ENCODE measurements at regions not wholly inside any gene's neighbourhood (a gene's known extent, or its start where the extent isn't known, plus 50 kb on each side); places are given as distances from the start of the nearest gene placed in this dataset.

DNA sequence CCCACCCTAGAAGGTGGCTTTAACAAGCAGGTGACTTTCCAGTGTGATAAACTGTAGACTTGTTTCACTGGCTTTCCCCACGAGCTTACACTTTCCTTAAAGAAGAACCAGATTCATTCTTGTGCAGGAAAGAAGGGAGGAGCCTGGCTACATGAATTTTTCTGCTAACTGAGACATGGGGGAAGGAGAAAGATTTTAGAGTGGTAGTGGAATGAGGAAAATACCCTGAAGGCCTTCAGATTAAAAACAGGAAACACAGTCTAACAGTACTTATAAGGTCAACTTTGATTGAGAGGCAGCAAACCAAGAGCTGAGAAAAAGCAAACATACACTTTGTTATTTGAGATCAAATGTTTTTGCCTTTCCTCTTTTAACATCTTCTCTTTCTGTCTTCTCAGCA, 640.9 kb upstream of the PLXNA2 start:
- DNase-seq: no peak
- intact Hi-C loops (cut with DNase I, micrococcal nuclease): no loop called here
- ATAC-seq: no peak

GRCh38 chr1:208885650-208886049, 641.5 kb upstream of the PLXNA2 start:
- no peak for ATAC-seq
- no peak for DNase-seq
- intact Hi-C loops (cut with DNase I, micrococcal nuclease): no loop called here

DNA sequence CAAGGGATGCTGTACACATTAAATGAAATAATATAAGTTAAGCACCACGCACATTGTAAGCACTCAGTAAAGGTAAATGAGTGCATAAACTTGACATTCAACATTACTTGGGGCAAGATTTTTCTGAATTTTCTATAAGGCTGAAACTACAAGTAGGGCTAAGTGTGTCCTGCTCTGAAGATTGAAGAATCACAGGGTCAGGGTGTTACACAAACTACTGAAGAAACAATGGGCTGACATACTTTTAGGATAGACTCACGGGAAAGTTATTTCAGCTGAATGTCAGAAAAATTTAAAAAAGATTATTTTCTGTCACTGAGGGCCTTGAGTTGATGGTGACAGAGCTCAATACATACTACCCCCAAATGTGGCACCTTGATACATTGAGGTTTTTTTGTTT, 644.2 kb upstream of the PLXNA2 start:
- DNase-seq (no peak), ATAC-seq (no peak)
- intact Hi-C loops (cut with DNase I, micrococcal nuclease): no loop called here

GRCh38 chr1:208892147-208892546, 648.0 kb upstream of the PLXNA2 start:
- DNase-seq (no peak), ATAC-seq (no peak)
- intact Hi-C loops (cut with DNase I, micrococcal nuclease): no loop called here

DNA sequence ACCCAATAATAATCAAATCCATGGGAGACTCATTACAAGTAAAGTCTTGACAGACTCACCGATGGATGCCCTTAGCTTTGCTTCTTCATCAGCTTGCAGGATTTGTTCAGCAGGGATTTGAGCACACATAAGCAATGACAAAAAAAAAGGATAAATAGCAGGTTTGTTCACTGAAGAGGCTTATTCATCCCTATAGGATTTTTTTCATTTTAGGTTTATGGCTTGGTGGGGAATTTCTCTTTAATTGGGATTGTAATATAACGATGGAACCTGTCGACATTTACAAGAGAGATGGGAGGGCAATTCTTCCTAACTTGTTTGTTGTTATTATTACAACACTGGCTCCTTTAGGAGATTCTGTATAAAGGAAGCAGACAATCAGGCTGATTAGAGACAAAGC, 649.1 kb upstream of the PLXNA2 start:
- intact Hi-C loops (cut with DNase I, micrococcal nuclease): no loop called here

DNA sequence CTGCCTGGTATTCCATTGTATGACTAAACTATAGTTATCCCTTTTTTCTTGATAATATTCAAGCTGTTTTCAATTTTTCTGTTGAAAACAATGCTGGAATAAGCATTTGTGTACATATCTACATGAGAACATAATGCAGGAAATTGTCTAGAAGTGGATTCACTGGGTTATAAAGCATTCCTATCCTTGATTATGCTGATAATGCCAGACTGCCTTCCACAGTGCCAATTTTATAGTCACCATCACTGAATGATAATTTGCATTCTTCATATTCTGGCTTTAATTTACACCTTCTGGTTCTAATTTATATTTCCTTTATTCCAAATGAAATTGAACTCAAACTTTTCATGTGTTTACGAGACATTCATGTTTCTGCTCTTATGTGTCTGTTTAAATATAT, 651.0 kb upstream of the PLXNA2 start:
- intact Hi-C loops (cut with DNase I, micrococcal nuclease): no loop called here
- DNase-seq (no peak), ATAC-seq (no peak)

More for the DNA sequence above, 649.1 kb upstream of the PLXNA2 start:
- no peak for ATAC-seq
- DNase-seq: no peak

- ATAC-seq (no peak), DNase-seq (no peak)
- intact Hi-C loops (cut with DNase I, micrococcal nuclease): no loop called here
These were observed 651.6 kb upstream of the PLXNA2 start for GRCh38 chr1:208895820-208896219.

DNA sequence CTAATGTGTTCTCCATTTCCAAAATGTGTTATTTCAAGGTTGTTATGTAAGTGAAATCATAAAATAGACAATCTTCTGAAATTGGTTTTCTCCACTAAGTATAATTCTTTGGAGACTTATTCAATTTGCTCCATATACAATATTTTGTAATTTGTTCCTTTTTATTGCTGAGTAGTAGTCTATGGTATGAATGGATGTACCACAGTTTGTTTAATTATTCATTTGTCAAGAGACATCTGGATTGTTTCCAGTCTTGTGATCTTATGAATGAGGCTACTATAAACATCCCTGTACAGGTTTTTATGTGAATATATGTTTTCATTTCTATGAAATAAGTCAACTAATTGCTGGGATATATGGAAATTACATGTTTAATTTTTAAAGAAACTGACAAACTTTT, 652.6 kb upstream of the PLXNA2 start:
- DNase-seq: no peak
- no peak for ATAC-seq
- intact Hi-C loops (cut with DNase I, micrococcal nuclease): no loop called here

- ATAC-seq: no peak
- intact Hi-C loops (cut with DNase I, micrococcal nuclease): no loop called here
- no peak for DNase-seq
These were observed 655.3 kb upstream of the PLXNA2 start for GRCh38 chr1:208899438-208899837.

GRCh38 chr1:208903251-208903905, 659.2 kb upstream of the PLXNA2 start:
- ATAC-seq (no peak), DNase-seq (no peak)

GRCh38 chr1:208907790-208908189, 663.6 kb upstream of the PLXNA2 start:
- no peak for ATAC-seq

More at GRCh38 chr1:208903251-208903905, 659.2 kb upstream of the PLXNA2 start:
- intact Hi-C loops (cut with DNase I, micrococcal nuclease): no loop called here

DNA sequence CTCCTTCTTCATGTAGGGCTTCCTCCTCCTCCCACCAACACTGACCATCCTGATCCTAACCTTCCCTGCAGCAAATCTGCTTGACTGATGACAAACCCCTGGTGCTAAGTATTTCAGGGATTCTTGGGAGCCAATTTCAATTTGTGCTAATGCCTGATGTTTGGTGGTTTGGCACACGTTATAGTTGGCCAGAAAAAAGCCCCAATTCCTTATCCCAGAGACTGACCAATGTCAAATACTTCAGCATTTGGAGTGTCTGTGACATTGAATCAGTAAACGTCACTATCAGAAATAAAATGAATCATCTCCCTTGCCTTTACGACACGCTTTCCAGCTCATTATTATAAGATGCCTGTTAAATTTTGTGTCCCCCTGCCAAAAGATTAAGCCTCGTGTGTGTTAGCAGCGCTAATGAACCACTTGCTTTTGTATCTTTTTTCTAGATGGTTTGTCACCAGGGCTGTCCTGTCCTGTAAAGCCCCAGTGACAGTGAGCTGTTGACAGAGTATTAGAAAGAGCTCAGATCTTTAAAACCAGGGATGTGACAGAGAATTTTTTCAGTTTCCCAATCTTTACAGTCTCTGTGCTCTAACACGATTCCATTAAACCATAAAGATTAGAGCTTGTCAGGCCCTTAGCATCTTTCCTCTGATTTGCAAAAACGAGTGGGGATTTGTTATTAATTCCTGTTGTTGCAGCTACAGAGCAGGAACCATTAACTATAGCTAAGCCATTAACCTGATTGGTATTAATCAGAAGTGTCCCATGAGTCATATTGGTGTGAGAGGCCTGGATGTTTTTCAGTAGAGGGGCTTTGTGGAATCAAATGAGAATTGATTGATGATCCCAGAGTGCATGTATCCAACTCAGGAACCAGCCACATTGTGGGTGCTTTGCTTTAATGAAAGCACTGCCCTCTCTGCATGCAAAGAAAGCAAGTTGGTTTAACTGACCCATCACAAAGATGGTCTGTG, 665.1 kb upstream of the PLXNA2 start:
- DNase-seq (no peak), ATAC-seq (no peak)
- intact Hi-C loops (cut with DNase I, micrococcal nuclease): no loop called here

More at GRCh38 chr1:208907790-208908189, 663.6 kb upstream of the PLXNA2 start:
- DNase-seq: no peak
- intact Hi-C loops (cut with DNase I, micrococcal nuclease): no loop called here

GRCh38 chr1:208910161-208910560, 666.0 kb upstream of the PLXNA2 start:
- intact Hi-C loops (cut with DNase I, micrococcal nuclease): no loop called here
- DNase-seq (no peak), ATAC-seq (no peak)

- intact Hi-C loops (cut with DNase I, micrococcal nuclease): no loop called here
- ATAC-seq (no peak), DNase-seq (no peak)
These were observed 666.2 kb upstream of the CAMK1G start for GRCh38 chr1:208917281-208917680.

DNA sequence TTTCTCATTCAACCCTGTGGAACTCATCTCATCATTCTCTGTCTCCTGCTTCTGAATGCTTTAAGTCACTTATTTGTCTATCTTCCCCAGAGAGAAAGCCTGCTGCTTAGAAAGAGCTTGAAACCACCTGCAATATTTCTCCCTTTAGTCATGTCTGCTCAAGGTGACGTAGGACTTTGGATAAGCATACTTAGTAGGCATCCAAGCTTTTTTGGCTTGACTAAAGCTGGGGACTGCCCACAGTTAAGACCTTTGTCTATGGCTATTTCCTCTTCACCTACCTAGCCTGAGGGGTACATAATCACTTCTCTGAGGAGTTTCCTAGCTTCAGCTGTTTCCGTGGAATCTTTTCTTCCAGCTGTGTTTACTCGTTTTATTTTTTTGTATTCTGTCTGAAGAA, 665.8 kb upstream of the CAMK1G start:
- intact Hi-C loops (cut with DNase I, micrococcal nuclease): no loop called here
- DNase-seq: no peak
- no peak for ATAC-seq

DNA sequence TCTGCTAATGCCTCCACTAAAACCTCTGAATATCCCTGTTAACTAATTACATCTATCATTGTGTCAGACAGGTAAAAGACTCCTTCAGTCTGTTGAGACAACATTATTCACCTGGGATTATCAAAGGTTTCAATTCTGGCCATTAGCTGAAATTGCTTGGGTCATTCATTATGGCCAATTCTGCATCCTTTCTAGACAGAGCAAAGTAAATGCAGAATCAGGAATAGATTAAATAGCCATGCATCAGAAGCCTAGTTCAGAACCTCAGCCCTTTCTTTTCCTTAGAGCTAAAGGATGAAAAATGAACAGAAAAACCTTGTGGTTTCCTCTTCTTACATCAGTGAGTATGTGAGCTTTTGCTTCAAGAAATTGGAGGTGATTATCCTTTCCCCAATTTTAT, 665.4 kb upstream of the CAMK1G start:
- ATAC-seq: no peak

GRCh38 chr1:208919371-208919770, 664.1 kb upstream of the CAMK1G start:
- DNase-seq (no peak), ATAC-seq (no peak)
- intact Hi-C loops (cut with DNase I, micrococcal nuclease): no loop called here

More for the DNA sequence above, 665.4 kb upstream of the CAMK1G start:
- intact Hi-C loops (cut with DNase I, micrococcal nuclease): no loop called here
- no peak for DNase-seq

DNA sequence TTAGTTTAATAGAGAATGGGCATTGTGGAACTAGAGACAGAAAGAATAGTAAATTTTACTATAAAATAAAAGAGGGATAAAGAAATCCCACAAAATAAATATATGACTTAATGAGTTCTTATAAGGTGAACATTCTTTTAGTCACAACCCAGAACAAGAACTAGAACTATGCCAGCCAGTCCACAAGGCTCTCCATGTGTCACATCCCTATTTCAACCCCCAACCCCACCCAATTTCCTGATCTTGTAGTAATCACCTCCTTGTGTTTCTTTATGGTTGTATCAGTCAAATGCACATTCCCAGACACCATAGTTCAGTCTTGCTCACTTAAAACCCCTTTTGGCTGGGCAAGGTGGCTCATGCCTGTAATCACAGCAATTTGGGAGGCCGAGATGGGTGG, 662.3 kb upstream of the CAMK1G start:
- intact Hi-C loops (cut with DNase I, micrococcal nuclease): no loop called here
- no peak for ATAC-seq
- DNase-seq: no peak

DNA sequence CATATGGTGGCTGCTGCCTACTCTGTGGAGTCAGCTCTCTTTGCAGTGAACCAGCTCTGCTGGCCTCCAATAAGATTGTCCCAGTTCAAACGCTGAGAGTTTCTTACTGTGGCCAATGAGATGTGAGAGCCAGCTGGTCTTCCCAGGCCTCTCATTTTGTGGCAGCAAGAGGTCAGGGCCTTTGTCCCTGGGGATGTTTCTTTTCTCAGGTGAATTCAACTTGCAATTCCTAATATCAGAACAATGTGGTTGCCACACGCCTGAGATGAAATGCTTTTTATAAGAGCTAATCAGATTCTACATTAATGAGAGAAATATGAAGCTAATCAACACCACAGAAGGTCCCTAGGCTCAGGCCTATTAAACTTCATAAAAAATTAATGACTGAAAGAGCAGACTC, 660.1 kb upstream of the CAMK1G start:
- ATAC-seq (no peak), DNase-seq (no peak)
- intact Hi-C loops (cut with DNase I, micrococcal nuclease): no loop called here

All from left colon (tissue), 2 donors.